GM18508 (cell line): ENCODE measurements at regions not wholly inside any gene's neighbourhood (a gene's known extent, or its start where the extent isn't known, plus 50 kb on each side); places are given as distances from the start of the nearest gene placed in this dataset.
A peak's percentile ranks its signal among the peaks of the same experiment; 100 is the strongest.
"Not testable (repeated sequence)": the region's sequence is repeated elsewhere in the genome, so short reads cannot be mapped to it uniquely, and the experiment has no call there.

Source experiments
- ATAC-seq: cut with Tn5 transposase; IDR thresholded peaks from one replicate; pipeline ENCODE4 v1.9.1; 2021; ENCODE audit warnings: moderate number of reproducible peaks; ENCODE audit not compliant: insufficient read depth, unreplicated experiment

- no peak for ATAC-seq
Measured at GRCh38 chr15:22257047-22258008, 177.0 kb downstream of the OR4M2 start.

GRCh38 chr15:22258009-22258397, 177.7 kb downstream of the OR4M2 start:
- no peak for ATAC-seq

DNA sequence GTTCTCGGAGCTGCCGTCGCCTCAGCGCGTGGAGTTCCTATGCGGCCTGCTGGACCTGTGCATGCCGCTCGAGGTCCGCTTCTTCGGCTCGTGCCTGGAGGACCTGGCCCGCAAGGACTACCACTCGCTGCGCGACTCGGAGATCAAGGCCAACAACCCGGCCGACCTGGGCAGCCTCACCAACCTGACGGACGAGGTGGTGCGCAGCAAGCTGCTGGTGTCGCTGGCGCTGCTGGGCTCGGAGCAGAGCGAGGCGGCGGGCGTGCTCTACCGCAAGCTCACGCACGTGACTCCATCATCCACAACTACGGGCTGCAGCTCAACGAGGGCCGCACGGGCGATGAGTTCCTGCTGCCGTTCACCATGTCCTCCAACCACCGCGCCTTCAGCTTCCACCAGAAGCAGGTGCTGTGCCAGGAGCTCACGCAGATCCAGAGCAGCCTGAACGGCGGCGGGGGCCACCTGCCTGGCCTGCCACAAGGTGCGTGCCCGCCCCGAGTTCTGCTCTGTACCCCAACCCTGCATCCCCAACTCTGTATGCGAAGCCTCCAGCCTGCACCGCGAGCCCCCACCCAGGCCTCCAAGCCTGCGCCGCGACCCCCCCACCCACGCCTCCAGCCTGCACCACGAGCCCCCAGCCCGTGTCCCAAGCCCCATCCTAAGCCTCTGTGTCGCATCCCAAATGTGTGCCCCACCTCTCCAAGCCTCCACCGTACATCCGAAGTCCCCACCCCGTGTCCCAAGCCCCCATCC, 178.2 kb downstream of the OR4M2 start:
- no peak for ATAC-seq

DNA sequence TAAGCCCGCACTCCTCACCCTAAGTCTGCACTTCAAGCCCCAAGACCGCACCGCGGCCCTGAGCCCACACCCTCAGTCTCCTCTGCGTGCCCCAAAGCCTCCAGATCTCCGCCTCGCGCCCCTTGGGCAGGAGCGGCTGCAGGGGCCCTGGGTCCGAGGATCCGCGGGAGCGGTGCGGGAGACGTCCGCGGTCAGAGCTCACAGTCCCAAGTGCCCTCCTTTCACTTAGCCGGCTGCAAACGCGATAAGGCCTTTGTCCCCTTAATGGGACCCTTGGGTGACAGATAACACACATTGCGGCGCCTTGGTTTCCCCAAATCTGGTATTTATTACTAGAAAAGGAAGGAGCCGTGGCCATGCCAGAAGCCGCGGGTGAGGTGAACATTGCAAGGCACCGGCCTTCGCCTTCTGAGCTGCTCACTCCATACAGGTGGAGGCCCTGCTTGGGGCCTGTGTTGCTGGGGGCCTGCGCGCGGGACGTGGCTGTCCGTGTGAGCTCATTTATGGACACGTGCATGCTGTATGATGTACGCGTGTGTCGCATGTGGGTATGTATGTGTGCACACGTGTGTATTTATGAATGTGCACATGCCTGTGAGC, 178.9 kb downstream of the OR4M2 start:
- ATAC-seq: not testable (repeated sequence)

DNA sequence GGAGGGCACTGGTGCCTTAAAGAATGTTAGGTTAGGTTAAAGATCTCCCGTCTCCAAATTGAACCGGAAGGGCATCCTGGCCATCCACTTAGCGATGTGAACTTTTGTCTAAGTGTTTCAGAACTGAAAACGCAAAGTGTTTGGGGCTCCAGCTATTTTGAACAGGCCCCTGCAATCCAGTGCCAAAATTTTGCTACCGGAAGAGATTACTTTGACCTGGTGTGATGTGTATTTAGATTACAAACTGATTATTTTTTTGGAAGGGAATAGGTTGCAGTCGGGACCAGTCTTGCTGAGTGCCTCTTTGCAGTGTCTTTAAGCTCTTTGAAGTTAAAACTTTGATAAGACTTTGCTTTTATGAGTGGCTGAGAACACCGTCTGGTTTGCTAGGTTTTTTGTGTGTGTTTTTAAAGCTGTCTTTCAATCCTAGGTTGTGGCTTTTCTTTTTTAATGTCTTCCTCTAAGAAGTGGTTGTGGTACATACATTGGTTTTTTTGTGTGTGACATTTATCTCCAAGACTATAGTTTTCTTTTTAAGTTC, 179.6 kb downstream of the OR4M2 start:
- ATAC-seq: no peak

GRCh38 chr15:22262613-22263020, 182.3 kb downstream of the OR4M2 start:
- no peak for ATAC-seq

DNA sequence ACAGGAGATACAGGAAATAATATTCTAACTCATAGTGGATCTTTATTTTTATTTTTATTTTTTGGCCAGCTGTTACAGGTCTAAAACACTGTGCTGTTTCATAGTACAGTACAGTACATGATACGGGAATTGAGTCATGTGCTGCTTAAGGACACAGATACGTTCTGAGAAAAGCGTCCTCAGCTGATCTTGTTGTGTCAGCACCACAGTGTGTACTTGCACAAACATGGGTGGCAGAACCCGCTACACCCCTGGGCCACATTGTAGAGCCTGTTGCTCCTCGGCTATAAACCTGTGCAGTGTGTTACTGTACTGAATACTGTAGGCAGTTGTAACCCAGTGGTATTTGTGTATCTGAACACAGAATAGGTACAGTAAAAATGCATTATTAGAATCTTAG, 183.4 kb downstream of the OR4M2 start:
- no peak for ATAC-seq

GRCh38 chr15:22264272-22264671, 183.9 kb downstream of the OR4M2 start:
- not testable (repeated sequence) for ATAC-seq

- no peak for ATAC-seq
Measured at GRCh38 chr15:22265056-22265945, 185.0 kb downstream of the OR4M2 start.

GRCh38 chr15:22265970-22266369, 185.6 kb downstream of the OR4M2 start:
- no peak for ATAC-seq

GRCh38 chr15:22267761-22268160, 187.4 kb downstream of the OR4M2 start:
- no peak for ATAC-seq

- ATAC-seq: not testable (repeated sequence)
Measured at GRCh38 chr15:22268201-22268600, 187.9 kb downstream of the OR4M2 start.

DNA sequence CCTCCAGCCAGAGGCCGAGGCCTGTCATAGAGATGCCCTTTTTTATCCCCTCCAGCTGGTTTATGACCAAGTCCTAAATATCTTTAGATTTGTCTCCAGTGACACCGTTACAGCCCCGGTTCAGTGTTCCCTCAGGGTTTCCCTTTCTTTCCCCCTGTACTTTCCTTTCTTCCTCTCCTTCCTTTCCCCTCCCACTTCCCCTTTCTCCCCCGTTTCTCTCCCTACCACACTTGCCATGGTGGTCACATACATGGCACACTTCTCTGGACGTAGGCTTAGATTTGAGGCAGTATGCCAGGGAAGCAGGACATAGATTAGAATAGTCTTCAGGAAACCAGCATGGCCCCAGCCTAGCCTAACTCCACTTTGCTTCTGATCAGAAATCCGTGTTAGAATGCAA, 188.3 kb downstream of the OR4M2 start:
- not testable (repeated sequence) for ATAC-seq

DNA sequence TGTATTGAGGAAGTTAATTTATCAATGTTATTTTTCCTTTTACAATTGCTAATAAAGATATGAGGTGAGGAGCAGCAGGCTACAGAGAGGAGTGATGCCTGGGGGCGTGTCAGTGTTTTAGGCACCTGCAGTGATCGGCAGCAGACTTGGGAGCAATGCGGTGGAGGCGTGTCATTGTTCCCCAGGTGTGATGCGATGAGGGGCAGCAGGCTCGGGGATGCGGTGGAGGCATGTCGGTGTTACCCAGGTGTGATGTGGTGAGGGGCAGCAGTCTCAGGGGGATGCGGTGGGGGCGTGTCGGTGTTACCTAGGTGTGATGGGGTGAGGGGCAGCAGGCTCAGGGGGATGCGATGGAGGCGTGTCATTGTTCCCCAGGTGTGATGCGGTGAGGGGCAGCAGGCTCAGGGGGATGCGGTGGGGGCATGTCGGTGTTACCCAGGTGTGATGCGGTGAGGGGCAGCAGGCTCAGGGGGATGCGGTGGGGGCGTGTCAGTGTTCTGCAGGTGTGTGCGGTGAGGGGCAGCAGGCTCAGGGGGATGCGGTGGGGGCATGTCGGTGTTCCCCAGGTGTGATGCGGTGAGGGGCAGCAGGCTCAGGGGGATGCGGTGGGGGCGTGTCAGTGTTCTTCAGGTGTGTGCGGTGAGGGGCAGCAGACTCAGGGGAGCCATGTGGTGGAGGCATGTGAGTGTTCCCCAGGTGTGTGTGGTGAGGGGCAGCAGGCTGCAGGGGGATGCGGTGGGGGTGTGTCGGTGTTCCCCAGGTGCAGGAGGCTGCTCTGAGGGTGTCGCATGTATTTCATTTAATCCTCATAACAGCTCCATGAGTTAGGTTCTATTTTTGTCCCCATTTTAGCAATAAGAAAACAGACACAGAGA, 186.2 kb upstream of the GOLGA6L22 start:
- ATAC-seq: not testable (repeated sequence)

DNA sequence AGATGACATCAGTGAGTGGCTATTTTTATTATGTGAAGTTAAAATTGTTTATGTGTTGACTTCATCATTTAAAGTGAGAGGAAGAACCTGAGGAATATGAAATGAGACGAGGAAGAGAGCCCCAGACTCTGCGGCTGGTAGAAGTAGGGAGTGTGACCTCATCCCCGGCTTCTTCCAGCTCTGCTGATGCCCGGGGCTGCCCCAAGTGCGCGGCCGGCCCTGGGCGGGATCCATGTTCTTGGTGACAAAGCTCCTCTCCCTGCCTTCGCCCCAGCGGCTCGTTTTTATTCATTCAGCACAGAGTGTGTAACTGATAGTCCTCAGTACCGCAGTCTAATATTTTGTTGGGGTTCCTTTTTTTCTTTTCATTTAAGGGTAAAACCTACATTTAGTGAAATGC, 185.5 kb upstream of the GOLGA6L22 start:
- not testable (repeated sequence) for ATAC-seq

GRCh38 chr15:22274376-22274775, 184.3 kb upstream of the GOLGA6L22 start:
- not testable (repeated sequence) for ATAC-seq

DNA sequence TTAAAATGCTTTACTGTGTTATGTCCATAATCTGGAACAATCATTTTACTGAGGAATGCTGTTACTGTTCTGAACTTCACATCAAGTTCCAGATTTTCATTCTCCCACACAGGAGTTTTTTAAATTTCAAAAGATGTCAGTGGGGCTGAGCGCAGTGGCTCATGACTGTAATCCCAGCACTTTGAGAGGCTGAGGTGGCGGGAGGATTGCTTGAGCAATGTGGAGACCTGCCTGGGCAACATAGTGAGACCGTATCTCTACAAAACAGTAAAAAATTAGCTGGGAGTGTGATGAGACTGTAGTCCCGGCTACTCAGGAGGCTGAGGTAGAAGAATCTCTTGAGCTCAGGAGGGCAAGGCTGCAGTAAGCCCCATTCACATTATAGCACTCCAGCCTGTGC, 177.9 kb upstream of the GOLGA6L22 start:
- not testable (repeated sequence) for ATAC-seq

DNA sequence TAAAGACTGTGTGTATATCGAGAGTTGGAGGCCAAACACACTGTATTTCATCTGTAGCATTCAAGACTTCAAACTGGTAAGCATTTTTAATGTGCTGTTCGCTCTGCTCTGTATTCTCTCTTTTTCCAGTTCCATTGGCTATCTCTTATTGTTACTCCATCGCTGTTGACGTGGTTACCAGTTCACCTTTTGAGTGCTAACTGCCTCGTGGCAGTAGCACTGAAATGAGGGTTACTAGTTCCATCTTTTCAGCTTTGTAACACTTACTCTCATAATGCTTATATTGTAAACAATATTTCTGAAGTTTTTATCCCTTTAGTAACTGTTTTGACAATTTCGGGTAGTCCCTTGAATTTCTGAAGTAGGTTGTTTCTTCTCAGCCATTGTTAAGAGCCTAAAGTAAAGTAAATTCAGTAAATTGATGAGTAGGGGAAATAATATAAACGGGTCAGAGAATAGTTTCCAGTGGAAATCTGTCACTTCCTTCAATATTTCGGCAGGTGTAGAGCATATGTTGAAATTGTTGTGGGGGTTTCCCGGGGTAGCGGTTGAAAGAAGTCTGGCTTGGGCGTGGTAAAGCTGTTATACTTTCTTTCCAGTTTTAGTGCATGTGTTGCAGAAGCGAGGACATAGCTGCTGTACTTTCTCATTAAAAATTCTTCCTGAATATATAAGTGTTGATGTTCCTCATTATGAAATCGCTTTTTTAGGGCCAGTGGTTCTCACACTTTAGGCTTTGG, 175.7 kb upstream of the GOLGA6L22 start:
- ATAC-seq: peak; percentile 37
